ENCODE measurements at regions not wholly inside any gene's neighbourhood (a gene's known extent, or its start where the extent isn't known, plus 50 kb on each side); places are given as distances from the start of the nearest gene placed in this dataset.

- DNase-seq (ENCODE audit: low read depth, low spot score) = no peak
- Histone ChIP-seq H3K27ac (ENCODE audit: low read depth, low read length) (no peak overlapping the region), H3K27me3 (ENCODE audit: control insufficient read depth, insufficient read depth, low read length) (no peaks in the 10 kb centered on the region), H3K9me3 (ENCODE audit: control insufficient read depth, insufficient read depth, low read length) (no peaks in the 10 kb centered on the region), H3K4me3 (ENCODE audit: low read depth, low read length) (no peak overlapping the region)
- TF ChIP-seq, protein P1, sequence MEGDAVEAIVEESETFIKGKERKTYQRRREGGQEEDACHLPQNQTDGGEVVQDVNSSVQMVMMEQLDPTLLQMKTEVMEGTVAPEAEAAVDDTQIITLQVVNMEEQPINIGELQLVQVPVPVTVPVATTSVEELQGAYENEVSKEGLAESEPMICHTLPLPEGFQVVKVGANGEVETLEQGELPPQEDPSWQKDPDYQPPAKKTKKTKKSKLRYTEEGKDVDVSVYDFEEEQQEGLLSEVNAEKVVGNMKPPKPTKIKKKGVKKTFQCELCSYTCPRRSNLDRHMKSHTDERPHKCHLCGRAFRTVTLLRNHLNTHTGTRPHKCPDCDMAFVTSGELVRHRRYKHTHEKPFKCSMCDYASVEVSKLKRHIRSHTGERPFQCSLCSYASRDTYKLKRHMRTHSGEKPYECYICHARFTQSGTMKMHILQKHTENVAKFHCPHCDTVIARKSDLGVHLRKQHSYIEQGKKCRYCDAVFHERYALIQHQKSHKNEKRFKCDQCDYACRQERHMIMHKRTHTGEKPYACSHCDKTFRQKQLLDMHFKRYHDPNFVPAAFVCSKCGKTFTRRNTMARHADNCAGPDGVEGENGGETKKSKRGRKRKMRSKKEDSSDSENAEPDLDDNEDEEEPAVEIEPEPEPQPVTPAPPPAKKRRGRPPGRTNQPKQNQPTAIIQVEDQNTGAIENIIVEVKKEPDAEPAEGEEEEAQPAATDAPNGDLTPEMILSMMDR (IDR thresholded peaks at IDR 0.05; ENCODE audit: low read depth, low read length) = no peak
- CTCF ChIA-PET = interaction anchor here (0.7 kb wide), 1 partner anchor 10 kb away, joined by 3 read pairs; no protein-coding TSS in a partner anchor
- POLR2A ChIA-PET = no interaction called here
Observed at GRCh38 chr13:85519363-85519762, 279.9 kb downstream of the SLITRK6 start.

- no peak overlapping the region for H3K27ac ChIP-seq (ENCODE audit: low read depth, low read length)
- CTCF ChIA-PET = interaction anchor here (0.9 kb wide), 1 partner anchor 11 kb away, joined by 3 read pairs; no protein-coding TSS in a partner anchor
- DNase-seq (ENCODE audit: low read depth, low spot score) = no peak
- H3K9me3 ChIP-seq (ENCODE audit: control insufficient read depth, insufficient read depth, low read length) = no peaks in the 10 kb centered on the region
- TF ChIP-seq, protein P1 (IDR thresholded peaks at IDR 0.05; ENCODE audit: low read depth, low read length) = no peak
- no peak overlapping the region for H3K4me3 ChIP-seq (ENCODE audit: low read depth, low read length)
- H3K27me3 ChIP-seq (ENCODE audit: control insufficient read depth, insufficient read depth, low read length) = no peaks in the 10 kb centered on the region
- POLR2A ChIA-PET = interaction anchor here (0.7 kb wide), 1 partner anchor 139 kb away, joined by 3 read pairs; no protein-coding TSS in a partner anchor
Observed at GRCh38 chr13:85512421-85512820, 286.8 kb downstream of the SLITRK6 start.

DNA sequence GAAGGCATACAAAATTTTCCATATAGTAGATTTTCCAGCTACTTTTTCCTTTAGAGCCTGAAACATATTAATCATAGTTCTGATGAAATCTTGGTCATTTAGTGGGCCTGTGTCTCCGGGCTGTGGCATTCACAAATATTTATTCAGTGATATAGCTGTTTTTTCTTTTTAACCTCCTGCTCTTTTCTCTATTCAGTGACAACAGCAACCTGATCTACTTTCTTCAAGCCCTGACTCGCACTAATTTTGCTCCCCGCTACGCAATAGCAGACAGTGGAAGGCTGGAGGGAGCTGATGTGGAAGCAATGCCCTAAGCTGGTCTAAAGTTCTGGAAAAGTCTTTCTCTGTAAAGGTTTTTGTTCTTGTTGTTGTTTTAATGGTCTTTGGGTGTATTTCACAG is 289.7 kb downstream of the SLITRK6 start:
- Histone ChIP-seq H3K27me3 (ENCODE audit: control insufficient read depth, insufficient read depth, low read length) (no peaks in the 10 kb centered on the region), H3K27ac (ENCODE audit: low read depth, low read length) (no peak overlapping the region), H3K4me3 (ENCODE audit: low read depth, low read length) (no peak overlapping the region), H3K9me3 (ENCODE audit: control insufficient read depth, insufficient read depth, low read length) (no peaks in the 10 kb centered on the region)
- no peak for DNase-seq (ENCODE audit: low read depth, low spot score)
- POLR2A ChIA-PET = interaction anchor here (2.1 kb wide), 1 partner anchor 12 kb away, joined by 7 read pairs; no protein-coding TSS in a partner anchor
- CTCF ChIA-PET = interaction anchor here (0.9 kb wide), 1 partner anchor 10 kb away, joined by 3 read pairs; no protein-coding TSS in a partner anchor
- TF ChIP-seq, protein P1 (IDR thresholded peaks at IDR 0.05; ENCODE audit: low read depth, low read length) = no peak

DNA sequence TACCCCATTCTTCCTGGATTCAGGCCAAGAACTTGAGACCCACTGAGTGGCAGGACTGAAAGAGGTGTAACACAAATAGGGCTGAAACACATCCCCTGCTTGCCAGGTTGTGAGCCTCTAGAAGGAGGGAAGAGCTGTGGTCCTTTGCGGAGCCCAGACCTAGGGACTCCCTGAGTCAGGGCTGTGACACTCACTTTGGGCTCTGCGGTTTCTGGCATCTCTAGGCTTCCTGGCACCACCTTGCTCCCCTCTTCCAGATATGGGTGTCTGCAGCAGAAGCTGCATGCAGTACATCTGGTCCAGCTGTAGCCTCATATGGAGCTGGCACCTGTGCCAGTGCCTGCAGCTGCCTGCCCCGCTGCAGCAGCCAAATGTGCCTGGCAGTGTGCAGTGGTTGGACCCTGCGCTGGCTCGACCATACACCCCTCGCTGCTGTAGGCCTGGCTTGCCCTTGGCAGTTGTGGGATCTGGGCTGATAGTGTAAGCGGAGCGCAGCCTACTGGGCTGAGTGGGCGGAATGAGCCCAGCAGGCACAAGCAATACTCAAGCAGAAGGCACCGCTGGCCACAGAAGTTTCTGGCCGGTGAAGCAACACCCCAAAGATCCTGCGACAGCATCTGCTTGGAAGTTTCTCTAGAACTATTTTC is 290.4 kb downstream of the SLITRK6 start:
- Histone ChIP-seq H3K27me3 (ENCODE audit: control insufficient read depth, insufficient read depth, low read length) (no peaks in the 10 kb centered on the region), H3K27ac (ENCODE audit: low read depth, low read length) (no peak overlapping the region), H3K9me3 (ENCODE audit: control insufficient read depth, insufficient read depth, low read length) (no peaks in the 10 kb centered on the region), H3K4me3 (ENCODE audit: low read depth, low read length) (no peak overlapping the region)
- TF ChIP-seq, protein P1 (IDR thresholded peaks at IDR 0.05; ENCODE audit: low read depth, low read length) = no peak
- POLR2A ChIA-PET = interaction anchor here (2.1 kb wide), 1 partner anchor 11 kb away, joined by 7 read pairs; no protein-coding TSS in a partner anchor
- no peak for DNase-seq (ENCODE audit: low read depth, low spot score)
- CTCF ChIA-PET = no interaction called here

GRCh38 chr13:85503797-85504196 is 295.4 kb downstream of the SLITRK6 start:
- DNase-seq (ENCODE audit: low read depth, low spot score) = no peak
- Histone ChIP-seq H3K9me3 (ENCODE audit: control insufficient read depth, insufficient read depth, low read length) (no peaks in the 10 kb centered on the region), H3K27me3 (ENCODE audit: control insufficient read depth, insufficient read depth, low read length) (no peaks in the 10 kb centered on the region), H3K4me3 (ENCODE audit: low read depth, low read length) (no peak overlapping the region), H3K27ac (ENCODE audit: low read depth, low read length) (no peak overlapping the region)
- ChIA-PET CTCF (no interaction called here), POLR2A (no interaction called here)
- TF ChIP-seq, protein P1 (IDR thresholded peaks at IDR 0.05; ENCODE audit: low read depth, low read length) = no peak
